HG03521 (cell line): ENCODE measurements at regions not wholly inside any gene's neighbourhood (a gene's known extent, or its start where the extent isn't known, plus 50 kb on each side); places are given as distances from the start of the nearest gene placed in this dataset.

Experiments used
- ATAC-seq: cut with Tn5 transposase; IDR thresholded peaks from one replicate; pipeline ENCODE4 v1.9.1; 2021; ENCODE audit warnings: mild to moderate bottlenecking, moderate library complexity; ENCODE audit not compliant: unreplicated experiment

DNA sequence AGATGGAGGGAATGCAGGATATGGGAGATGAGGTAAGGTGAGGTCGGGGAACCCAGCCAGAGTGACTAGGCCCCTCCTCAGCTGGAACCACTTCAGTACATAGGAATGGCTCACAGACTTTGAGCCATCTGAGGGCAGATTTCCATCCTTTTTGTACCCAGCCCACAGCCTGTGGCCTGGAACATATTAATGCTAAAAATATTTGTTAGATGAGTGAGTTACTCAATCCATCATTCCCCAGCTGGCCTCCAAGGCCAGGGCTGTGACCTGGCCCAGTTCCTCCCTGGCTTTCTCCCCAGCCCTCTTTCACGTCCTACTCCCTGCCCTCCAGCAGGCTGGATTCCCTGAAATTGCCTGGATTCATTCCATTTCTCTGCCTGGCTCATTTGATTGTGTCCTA, 57.2 kb upstream of the PRDM11 start:
- no peak for ATAC-seq

DNA sequence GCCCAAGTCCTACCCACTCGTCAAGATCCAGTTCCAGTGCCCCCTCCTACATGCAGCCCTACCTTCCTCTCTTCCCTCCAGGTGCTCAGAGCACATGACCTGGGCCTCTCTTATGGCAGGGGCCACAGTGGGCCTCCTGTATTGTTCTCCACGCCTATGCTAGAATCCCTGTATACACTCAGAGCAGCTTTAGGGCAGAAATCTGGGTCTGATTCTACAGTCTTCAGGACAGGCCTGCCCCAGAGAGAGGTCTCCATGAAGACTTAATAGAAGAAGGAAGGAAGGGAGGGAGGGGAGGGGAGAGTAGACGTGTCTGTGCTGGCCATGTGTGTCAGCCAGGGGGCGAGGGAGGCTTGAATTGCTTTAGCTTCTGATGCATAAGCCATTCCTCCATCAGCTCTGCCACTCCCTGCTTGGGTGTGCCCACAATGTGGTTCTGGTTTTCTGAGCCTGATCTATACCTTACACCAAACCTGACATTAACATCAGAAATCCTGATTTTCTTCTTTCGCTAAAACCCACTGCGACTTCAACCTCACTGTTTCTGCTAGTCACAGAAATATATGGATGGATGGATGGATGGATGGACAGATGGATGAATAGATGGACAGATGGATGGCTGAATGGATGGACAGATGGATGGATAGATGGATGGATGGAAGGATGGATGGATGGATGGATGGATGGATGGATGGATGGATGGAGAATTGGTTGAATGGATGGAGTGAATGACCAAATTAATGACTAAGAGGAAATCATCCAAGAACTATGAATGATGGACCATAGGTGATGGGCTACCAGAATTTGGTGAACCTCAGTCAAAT, 56.6 kb upstream of the PRDM11 start:
- no peak for ATAC-seq

- no peak for ATAC-seq
Measured at GRCh38 chr11:45090607-45091006, 55.8 kb upstream of the PRDM11 start.

GRCh38 chr11:45091563-45092403, 54.7 kb upstream of the PRDM11 start:
- no peak for ATAC-seq

DNA sequence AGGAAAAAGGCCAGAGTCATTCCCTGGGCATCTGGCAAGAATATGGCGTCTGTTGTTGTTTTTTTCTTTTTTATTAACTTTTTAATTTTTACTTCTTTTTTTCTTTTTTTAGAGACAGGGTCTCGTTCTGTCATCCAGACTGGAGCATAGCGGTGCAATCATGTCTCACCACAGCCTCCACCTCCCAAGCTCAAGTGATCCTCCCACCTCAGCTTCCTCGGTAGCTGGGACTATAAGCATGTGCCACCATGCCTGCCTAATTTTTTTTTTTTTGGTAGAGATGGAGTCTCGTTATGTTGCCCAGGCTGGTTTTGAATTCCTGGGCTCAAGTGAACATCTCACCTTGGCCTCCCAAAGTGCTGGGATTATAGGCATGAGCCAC, 54.0 kb upstream of the PRDM11 start:
- no peak for ATAC-seq

- no peak for ATAC-seq
Measured at GRCh38 chr11:45092901-45093760, 53.3 kb upstream of the PRDM11 start.

DNA sequence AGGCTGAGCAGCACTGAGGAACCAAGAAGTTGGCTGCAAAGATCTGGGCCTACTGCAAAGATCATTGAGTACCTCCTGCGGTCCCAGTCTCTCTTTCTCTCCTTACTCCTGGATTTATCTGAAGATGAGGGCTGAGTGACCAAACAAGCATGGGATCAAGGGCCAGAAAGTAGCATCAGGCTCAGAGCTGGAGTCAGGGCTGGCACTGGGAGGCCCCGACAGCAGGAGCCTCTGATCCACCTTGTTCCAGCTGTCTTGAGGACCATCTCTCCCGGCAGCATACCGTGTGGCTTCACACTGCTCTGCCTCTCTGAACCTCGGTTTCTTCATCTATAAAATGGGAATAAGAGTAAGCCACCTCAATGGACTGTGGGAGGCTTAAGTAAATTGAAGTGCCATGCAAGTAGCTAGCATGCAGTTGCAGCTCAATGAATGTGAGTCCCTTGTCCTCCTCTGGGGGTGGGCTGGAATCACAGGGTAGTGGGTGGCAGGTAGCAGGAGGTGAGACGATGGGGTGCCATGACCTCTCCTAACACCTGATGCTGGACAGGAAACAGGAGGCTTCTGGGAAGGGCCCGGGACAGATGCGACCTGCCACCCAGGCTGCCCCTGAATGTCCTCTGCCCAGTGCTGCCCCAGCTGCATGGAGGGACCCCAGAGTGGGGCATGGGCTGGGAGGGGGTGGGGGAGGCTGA, 52.5 kb upstream of the PRDM11 start:
- no peak for ATAC-seq

DNA sequence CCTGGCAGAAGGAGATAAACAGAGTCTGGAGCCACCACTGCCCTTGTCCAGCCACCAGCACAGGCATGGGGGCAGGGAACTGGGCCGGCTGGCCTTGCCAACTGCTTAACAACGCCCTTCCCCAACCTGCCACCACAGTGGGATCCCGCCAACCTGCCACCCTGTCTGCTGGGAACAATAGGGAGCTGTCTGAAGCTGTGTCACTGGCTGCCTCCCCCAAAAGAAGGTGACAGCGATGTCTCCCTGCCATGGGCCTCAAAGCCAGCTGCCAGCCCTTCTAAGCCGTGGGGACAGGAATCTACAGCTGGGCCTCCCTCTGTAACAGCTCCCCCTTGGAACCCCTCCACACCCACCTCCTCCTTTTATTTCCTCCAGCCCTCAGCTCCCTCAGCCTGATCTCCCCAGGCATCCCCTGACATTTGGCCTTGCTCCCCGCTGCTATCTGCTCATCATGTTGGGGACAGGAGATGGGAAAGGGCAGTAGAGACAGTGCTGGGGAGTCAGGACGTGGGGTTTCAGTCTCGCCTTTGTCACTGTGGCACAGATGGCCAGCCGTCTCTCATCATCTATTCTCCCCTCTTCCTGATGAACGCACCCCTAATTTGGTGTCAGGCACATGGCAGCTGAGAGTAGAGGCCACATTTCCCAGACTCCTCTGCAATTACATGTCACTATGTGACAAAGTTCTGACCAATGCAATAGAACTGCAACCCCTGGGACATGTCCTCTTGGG, 51.3 kb upstream of the PRDM11 start:
- ATAC-seq: no peak

DNA sequence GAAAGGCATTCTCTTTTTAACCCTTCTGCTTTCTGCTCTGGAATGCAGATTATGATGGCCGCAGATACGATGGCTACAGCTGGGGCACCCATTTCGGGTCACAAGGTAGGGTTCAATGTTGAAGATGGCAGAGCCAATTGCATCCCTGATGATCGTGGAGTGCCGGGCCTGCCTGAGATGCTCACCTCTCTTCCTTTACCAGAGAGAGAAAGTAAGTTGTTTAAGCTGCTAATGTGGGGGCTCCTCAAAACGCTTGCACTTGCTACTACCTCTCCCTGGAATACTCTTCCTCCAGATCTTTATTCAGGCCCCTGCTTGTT, 50.8 kb upstream of the PRDM11 start:
- ATAC-seq: no peak

GRCh38 chr11:45096636-45097035, 49.8 kb upstream of the PRDM11 start:
- no peak for ATAC-seq
